Activated naive CD4-positive, alpha-beta T cell treated with anti-CD3 and anti-CD28 coated beads, Interleukin-2, amount 50 U/mL, for 72 hours (primary cell): ENCODE measurements at regions not wholly inside any gene's neighbourhood (a gene's known extent, or its start where the extent isn't known, plus 50 kb on each side); places are given as distances from the start of the nearest gene placed in this dataset.

Source experiments
- ATAC-seq, 2 donors: fragments of 150-1000 bp; cut with Tn5 transposase; 2 replicates each; pipeline ENCODE4 v1.10.0; 2021; ENCODE audit warnings: mild to moderate bottlenecking in 2 of 2, moderate library complexity in 2 of 2
- DNase-seq, 2 donors: peaks; one replicate each; pipeline ENCODE4 v3.0.0; 2021 to 2022; ENCODE audit warnings: low spot score in 2 of 2
- H3K27ac Mint-ChIP-seq, 2 donors: one replicate each; pipeline ENCODE4 v1.8.0; 2022; ENCODE audit warnings: mild to moderate bottlenecking in 2 of 2, mixed read lengths in 2 of 2
- H3K36me3 Mint-ChIP-seq, 2 donors: one replicate each; pipeline ENCODE4 v1.8.0; 2022; ENCODE audit warnings: mixed read lengths in 2 of 2
- H3K9me3 Mint-ChIP-seq, 2 donors: one replicate each; pipeline ENCODE4 v1.8.0; 2022; ENCODE audit warnings: mixed read lengths in 2 of 2

- no peak overlapping the region for H3K27ac Mint-ChIP-seq
- H3K36me3 Mint-ChIP-seq = no peaks in the 10 kb centered on the region
- no peaks in the 10 kb centered on the region for H3K9me3 Mint-ChIP-seq
- DNase-seq = no peak
- ATAC-seq = no peak
These were observed 101.7 kb downstream of the CYB561 start for GRCh38 chr17:63344383-63344782.

- ATAC-seq (no peak), DNase-seq (no peak)
- Mint-ChIP-seq H3K36me3 (no peaks in the 10 kb centered on the region), H3K27ac (no peak overlapping the region), H3K9me3 (no peaks in the 10 kb centered on the region)
These were observed 100.5 kb downstream of the CYB561 start for GRCh38 chr17:63345611-63346010.

DNA sequence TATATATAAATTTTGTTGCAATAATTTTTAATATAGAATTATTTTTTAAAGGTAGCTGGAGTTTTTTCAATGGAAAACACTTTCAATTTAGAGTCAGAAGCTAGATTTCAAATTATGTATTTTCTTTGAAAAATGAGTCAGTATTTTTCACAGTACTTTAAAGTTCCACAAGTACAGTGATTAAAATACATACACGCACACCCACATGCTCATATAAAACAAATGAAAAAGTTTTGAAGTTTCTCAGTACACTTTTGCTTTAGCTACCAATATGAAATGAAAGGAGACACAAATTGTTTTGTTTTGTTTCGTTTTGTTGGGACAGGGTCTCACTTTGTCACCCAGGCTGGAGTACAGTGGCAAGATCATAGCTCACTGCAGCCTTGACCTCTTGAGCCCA lies 98.6 kb downstream of the CYB561 start:
- H3K36me3 Mint-ChIP-seq = no peaks in the 10 kb centered on the region
- no peak overlapping the region for H3K27ac Mint-ChIP-seq
- peak in 1 of 2 donors; percentile 26 for ATAC-seq
- DNase-seq = no peak
- no peaks in the 10 kb centered on the region for H3K9me3 Mint-ChIP-seq

GRCh38 chr17:63349478-63350000 lies 96.6 kb downstream of the CYB561 start:
- DNase-seq (no peak), ATAC-seq (no peak)
- no peaks in the 10 kb centered on the region for H3K36me3 Mint-ChIP-seq
- H3K27ac Mint-ChIP-seq = no peak overlapping the region
- no peaks in the 10 kb centered on the region for H3K9me3 Mint-ChIP-seq

DNA sequence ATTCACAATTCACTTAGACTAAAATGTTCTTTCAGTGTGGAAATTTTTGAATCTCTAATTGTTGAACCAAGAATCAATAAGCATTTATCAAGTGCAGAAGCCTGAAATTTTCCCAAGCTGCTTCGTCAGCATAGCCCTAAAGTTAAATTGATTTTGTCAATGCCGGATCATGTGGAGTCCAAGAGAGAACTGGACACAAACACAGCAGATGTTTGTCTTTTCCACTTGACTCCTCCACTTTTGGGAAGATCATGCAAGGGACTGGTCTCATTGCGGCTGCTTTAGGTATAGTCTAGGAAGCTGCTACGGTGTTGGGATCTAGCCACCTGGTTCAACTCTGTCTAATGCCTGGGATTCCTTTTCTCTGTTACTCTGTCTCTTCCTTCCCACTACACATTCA lies 95.7 kb downstream of the CYB561 start:
- H3K36me3 Mint-ChIP-seq = no peaks in the 10 kb centered on the region
- H3K27ac Mint-ChIP-seq = peak overlapping the region in 1 of 2 donors; percentile 15
- no peak for DNase-seq
- no peak for ATAC-seq
- H3K9me3 Mint-ChIP-seq = no peaks in the 10 kb centered on the region

DNA sequence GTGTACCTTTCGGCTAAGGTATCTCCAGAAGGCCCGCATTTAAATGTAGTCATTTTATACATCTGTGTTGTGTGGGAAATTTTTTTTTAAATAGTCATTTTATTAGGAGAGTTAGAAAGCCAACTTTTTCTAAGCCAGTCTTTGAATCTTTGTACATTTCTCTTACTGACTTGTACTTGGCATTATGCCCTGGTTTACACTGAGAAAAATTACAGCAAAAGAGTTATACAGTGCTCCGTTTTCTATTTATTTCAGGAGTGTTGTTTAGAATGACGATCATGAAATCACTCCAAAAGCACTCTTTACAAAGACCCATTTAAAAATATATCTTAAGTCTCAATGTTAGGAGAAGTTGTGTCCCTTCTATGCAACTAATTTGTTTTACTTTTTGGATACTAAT lies 91.8 kb downstream of the CYB561 start:
- ATAC-seq (no peak), DNase-seq (no peak)
- Mint-ChIP-seq H3K27ac (no peak overlapping the region), H3K36me3 (no peaks in the 10 kb centered on the region), H3K9me3 (no peaks in the 10 kb centered on the region)

DNA sequence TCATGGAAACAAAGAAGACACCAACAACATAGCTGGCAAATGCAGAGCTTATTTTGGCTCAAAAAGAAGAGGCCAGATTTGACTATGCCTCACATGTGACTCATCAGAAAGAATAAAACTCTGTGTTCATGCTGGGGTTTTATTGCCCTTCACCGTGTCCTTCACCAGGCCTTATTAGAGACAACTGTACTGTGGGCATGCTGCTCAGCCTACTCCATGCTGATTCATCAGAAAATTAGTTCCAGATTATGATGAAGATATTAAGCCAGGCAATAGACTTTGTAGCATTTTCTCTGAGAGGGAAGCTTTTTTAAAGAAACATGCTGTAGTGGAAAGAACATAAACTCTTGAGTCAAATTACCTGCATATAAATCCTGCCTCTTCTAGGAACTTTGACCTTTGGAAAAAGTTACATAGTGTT lies 89.8 kb downstream of the CYB561 start:
- ATAC-seq (no peak), DNase-seq (no peak)
- Mint-ChIP-seq H3K36me3 (peaks cover 0 to 4% of the 10 kb centered on the region in 2 donors), H3K27ac (no peak overlapping the region), H3K9me3 (no peaks in the 10 kb centered on the region)

DNA sequence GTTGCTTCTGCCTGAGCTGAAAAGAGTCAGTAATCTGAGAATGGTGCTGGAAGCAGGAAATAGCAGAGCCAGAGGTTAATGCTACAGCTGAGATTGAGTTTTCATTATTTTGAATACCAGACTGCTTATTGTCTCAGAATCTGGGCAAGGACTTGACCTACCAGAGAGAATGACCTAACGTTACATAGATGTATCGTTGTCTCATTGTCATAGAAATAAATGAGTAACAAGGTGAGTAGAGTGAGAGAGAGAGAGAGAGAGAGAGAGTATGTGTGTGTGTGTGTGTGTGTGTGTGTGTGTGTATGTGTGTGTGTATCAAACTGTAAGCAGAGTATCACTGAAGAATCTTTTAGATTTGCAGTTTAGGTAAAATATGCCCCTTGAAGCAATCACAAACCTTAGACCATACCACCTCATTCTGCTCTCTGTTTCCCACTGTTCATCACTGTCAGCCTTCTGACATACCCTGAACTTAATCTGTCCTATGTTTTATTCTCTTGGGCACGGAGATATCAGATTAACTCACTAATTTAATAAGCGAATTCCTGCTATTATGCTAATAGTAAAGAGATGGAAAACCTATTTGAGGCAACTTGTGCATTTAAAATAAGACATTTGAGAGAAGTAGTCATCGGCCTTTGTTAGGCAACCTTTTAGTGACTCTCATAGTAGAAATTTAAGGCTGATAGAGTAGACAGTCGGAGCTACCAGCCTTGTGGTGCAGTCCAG lies 87.8 kb downstream of the CYB561 start:
- no peak for ATAC-seq
- no peak for DNase-seq
- Mint-ChIP-seq H3K27ac (no peak overlapping the region), H3K9me3 (no peaks in the 10 kb centered on the region), H3K36me3 (peaks cover 0 to 4% of the 10 kb centered on the region in 2 donors)

DNA sequence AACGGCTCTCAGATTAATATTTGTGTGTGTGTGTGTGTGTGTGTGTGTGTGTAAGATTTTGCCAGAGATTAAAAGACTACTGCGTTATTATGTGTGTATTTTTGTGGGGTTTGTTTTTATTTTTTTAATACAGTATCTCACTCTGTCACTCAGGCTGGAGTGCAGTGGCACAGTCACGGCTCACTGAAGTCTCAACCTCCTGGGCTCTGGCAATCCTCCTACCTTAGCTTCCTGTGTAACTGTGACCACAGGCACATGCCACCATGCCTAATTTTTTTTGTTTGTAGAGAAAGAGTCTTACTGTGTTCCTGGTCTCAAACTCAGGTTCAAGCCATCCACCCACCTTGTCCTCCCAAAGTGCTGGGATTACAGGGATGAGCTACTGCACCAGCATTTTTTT lies 87.2 kb downstream of the CYB561 start:
- no peak for DNase-seq
- Mint-ChIP-seq H3K9me3 (no peaks in the 10 kb centered on the region), H3K36me3 (peaks cover 0 to 4% of the 10 kb centered on the region in 2 donors), H3K27ac (no peak overlapping the region)
- no peak for ATAC-seq

- no peaks in the 10 kb centered on the region for H3K9me3 Mint-ChIP-seq
- no peak for ATAC-seq
- DNase-seq = no peak
- H3K36me3 Mint-ChIP-seq = peaks cover 0 to 4% of the 10 kb centered on the region in 2 donors
- H3K27ac Mint-ChIP-seq = no peak overlapping the region
These were observed 84.9 kb downstream of the CYB561 start for GRCh38 chr17:63361182-63361581.

DNA sequence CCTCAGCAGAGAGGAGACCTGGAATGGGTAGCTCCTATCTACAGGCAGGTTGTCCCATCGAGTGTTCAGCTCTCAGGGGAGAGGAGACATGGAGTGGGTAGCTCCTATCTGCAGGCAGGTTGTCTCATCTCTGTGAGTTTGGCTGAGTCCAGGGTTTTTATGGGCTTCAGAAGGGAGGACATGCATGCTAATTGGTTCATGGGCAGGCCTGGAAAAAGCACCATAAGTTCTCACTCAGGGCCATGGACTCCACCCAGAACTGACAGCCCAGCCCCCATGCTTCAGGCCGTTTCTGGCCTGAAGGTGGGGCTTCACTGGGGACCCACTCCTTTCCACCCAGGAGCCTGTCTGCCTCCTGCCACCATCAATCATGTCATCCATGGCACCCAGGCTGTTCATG lies 84.0 kb downstream of the CYB561 start:
- H3K27ac Mint-ChIP-seq = no peak overlapping the region
- ATAC-seq (no peak), DNase-seq (no peak)
- H3K9me3 Mint-ChIP-seq = no peaks in the 10 kb centered on the region
- peaks cover 0 to 4% of the 10 kb centered on the region in 2 donors for H3K36me3 Mint-ChIP-seq

GRCh38 chr17:63364387-63364786 lies 81.7 kb downstream of the CYB561 start:
- ATAC-seq = no peak
- Mint-ChIP-seq H3K9me3 (no peaks in the 10 kb centered on the region), H3K36me3 (peaks cover 0 to 4% of the 10 kb centered on the region in 2 donors), H3K27ac (no peak overlapping the region)
- no peak for DNase-seq

DNA sequence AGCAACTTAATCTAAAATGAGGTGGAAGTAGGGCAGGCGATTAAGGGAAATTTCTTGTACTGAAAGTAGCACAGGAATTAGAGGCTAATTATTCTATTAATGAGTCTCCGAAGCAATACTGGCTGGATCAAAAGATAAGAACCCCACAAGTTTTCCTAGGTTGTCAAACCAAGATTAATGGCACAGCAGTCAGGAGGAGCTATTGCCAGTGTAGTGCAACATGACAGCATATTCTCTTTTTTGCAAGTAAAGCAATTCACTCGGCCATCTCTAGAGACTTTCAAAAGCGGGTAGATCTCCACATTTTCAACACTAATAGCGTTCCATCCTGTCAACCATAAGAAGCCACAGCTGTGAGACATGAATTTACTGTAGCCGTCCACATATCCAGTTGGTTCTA lies 81.2 kb downstream of the CYB561 start:
- ATAC-seq (no peak), DNase-seq (no peak)
- H3K36me3 Mint-ChIP-seq = peaks cover 0 to 4% of the 10 kb centered on the region in 2 donors

GRCh38 chr17:63365366-63366240 lies 80.5 kb downstream of the CYB561 start:
- no peaks in the 10 kb centered on the region for H3K9me3 Mint-ChIP-seq
- DNase-seq (no peak), ATAC-seq (no peak)
- peaks cover 0 to 4% of the 10 kb centered on the region in 2 donors for H3K36me3 Mint-ChIP-seq
- no peak overlapping the region for H3K27ac Mint-ChIP-seq

More for the DNA sequence above, 81.2 kb downstream of the CYB561 start:
- Mint-ChIP-seq H3K9me3 (no peaks in the 10 kb centered on the region), H3K27ac (no peak overlapping the region)

DNA sequence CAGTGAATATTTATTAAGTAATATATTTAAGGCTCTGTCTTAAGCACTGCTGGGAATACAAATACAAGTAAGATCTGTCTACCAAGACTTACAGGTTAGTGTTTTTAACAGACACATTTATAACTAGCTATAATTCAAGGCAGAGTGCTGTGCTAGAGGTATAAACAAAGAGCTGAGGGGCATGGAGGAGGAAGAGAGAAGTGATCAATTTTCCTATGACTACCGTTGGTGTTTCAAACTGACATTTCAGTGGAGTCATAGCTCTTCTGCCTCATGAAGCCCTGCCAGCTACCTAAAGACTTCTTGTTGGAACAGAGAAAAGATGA lies 79.9 kb downstream of the CYB561 start:
- Mint-ChIP-seq H3K36me3 (peaks cover 0 to 2% of the 10 kb centered on the region in 2 donors), H3K9me3 (no peaks in the 10 kb centered on the region), H3K27ac (no peak overlapping the region)
- no peak for ATAC-seq
- no peak for DNase-seq

GRCh38 chr17:63369233-63369632 lies 76.9 kb downstream of the CYB561 start:
- no peaks in the 10 kb centered on the region for H3K9me3 Mint-ChIP-seq
- DNase-seq (no peak), ATAC-seq (no peak)
- no peak overlapping the region for H3K27ac Mint-ChIP-seq
- no peaks in the 10 kb centered on the region for H3K36me3 Mint-ChIP-seq

GRCh38 chr17:63370696-63371095 lies 75.4 kb downstream of the CYB561 start:
- H3K36me3 Mint-ChIP-seq = no peaks in the 10 kb centered on the region
- no peak overlapping the region for H3K27ac Mint-ChIP-seq
- H3K9me3 Mint-ChIP-seq = no peaks in the 10 kb centered on the region
- ATAC-seq = no peak
- no peak for DNase-seq
